Activated B cell treated with CpG ODN at 0.5 μM for 24 hours (primary cell): ENCODE measurements at regions not wholly inside any gene's neighbourhood (a gene's known extent, or its start where the extent isn't known, plus 50 kb on each side); places are given as distances from the start of the nearest gene placed in this dataset.

Source experiments
- ATAC-seq: fragments of 200-7000 bp; cut with Tn5 transposase; one replicate; pipeline ENCODE4 v1.10.0; 2021; ENCODE audit warnings: low read depth, mild to moderate bottlenecking, moderate library complexity
- CTCF ChIA-PET: fragments of 350-600 bp; sonication (Branson Sonifier 250); formaldehyde crosslinking; loops from one replicate; lab custom pipeline; 2021; ENCODE audit warnings: antibody characterized with exemption; lab: Charles Lee
- POLR2A ChIA-PET: fragments of 350-600 bp; sonication (Branson Sonifier 250); formaldehyde crosslinking; loops from one replicate; lab custom pipeline; 2021; ENCODE audit warnings: antibody characterized with exemption; lab: Charles Lee
- DNase-seq: peaks from one replicate; pipeline ENCODE4 v3.0.0; 2022
- H3K27ac Mint-ChIP-seq: one replicate; pipeline ENCODE4 v1.8.0; 2020; ENCODE audit warnings: mixed read lengths
- H3K27me3 Mint-ChIP-seq: one replicate; pipeline ENCODE4 v1.8.0; 2021; ENCODE audit warnings: mixed read lengths
- H3K36me3 Mint-ChIP-seq: one replicate; pipeline ENCODE4 v1.8.0; 2021; ENCODE audit warnings: low read depth, mixed read lengths
- H3K4me1 Mint-ChIP-seq: one replicate; pipeline ENCODE4 v1.8.0; 2021; ENCODE audit warnings: mixed read lengths
- H3K4me3 Mint-ChIP-seq: one replicate; pipeline ENCODE4 v1.8.0; 2020; ENCODE audit warnings: mild to moderate bottlenecking, mixed read lengths
- H3K9me3 Mint-ChIP-seq: one replicate; pipeline ENCODE4 v1.8.0; 2020; ENCODE audit warnings: mixed read lengths
- CTCF ChIP-seq: fragments of 200-600 bp; IDR thresholded peaks from one replicate; pipeline ENCODE4 v1.8.0; 2022; ENCODE audit warnings: antibody characterized with exemption, mild to moderate bottlenecking
- intact Hi-C: fragments of 100-400 bp; cut with micrococcal nuclease; formaldehyde crosslinking; loops from one replicate; pipeline ENCODE4 v1.15.1; 2024

GRCh38 chr1:232484856-232485255 is 145.1 kb downstream of the SIPA1L2 start:
- no peaks in the 10 kb centered on the region for H3K4me1 Mint-ChIP-seq
- no peak overlapping the region for H3K4me3 Mint-ChIP-seq
- no peaks in the 10 kb centered on the region for H3K36me3 Mint-ChIP-seq
- no peak overlapping the region for H3K27ac Mint-ChIP-seq
- no peaks in the 10 kb centered on the region for H3K9me3 Mint-ChIP-seq
- DNase-seq (no peak), ATAC-seq (no peak)
- intact Hi-C loops: no loop called here
- ChIA-PET CTCF (no interaction called here), POLR2A (no interaction called here)
- no peak for TF ChIP-seq CTCF
- H3K27me3 Mint-ChIP-seq: no peaks in the 10 kb centered on the region

DNA sequence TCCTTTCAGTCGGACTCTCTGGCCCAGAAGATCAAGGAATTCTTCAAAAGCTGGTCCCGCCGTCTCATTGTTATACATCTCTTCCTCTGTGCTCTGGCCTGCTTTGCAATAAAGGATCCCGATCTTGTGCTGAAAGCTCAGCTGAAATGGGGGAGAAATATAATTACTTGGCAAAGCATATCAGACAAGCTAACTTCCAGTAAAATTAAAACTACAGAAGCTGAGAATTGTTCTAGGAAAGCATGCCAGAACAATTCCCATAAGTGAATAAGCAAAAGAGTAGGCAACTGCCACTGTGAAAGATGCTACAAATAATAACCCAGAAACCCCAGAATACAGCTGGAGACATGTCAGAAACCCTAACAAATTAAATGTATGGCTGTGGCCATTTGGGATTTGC is 146.1 kb downstream of the SIPA1L2 start:
- no peak for ATAC-seq
- ChIA-PET CTCF (no interaction called here), POLR2A (no interaction called here)
- TF ChIP-seq CTCF: no peak
- Mint-ChIP-seq H3K27ac (no peak overlapping the region), H3K4me1 (no peaks in the 10 kb centered on the region), H3K27me3 (no peaks in the 10 kb centered on the region), H3K9me3 (no peaks in the 10 kb centered on the region), H3K4me3 (no peak overlapping the region), H3K36me3 (no peaks in the 10 kb centered on the region)
- DNase-seq: no peak
- intact Hi-C loops: no loop called here

DNA sequence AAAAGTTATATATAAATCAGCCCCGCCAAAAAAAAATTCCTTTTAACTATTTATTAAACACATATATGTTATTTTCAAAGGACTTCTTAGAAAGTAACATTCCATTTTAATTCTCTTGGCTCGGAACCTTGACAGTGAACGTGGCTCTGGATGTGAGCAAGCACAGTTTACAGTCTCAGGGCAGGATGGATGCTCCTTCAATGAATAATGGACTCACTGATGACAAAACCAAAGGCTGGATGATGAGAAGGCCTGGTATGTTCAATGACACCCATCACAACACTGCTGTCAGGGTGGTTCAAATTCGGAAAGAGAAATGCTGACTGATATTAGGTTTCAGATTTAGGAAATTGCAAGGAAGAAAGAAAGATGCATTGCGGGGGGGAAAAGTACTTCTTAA is 148.8 kb downstream of the SIPA1L2 start:
- TF ChIP-seq CTCF: no peak
- Mint-ChIP-seq H3K4me1 (no peaks in the 10 kb centered on the region), H3K27me3 (no peaks in the 10 kb centered on the region), H3K4me3 (no peak overlapping the region), H3K9me3 (no peaks in the 10 kb centered on the region), H3K27ac (no peak overlapping the region), H3K36me3 (no peaks in the 10 kb centered on the region)
- DNase-seq (no peak), ATAC-seq (no peak)
- intact Hi-C loops: no loop called here
- ChIA-PET POLR2A (no interaction called here), CTCF (no interaction called here)

GRCh38 chr1:232477728-232478127 is 152.2 kb downstream of the SIPA1L2 start:
- Mint-ChIP-seq H3K27me3 (no peaks in the 10 kb centered on the region), H3K4me1 (no peaks in the 10 kb centered on the region), H3K36me3 (no peaks in the 10 kb centered on the region), H3K4me3 (no peak overlapping the region), H3K27ac (no peak overlapping the region), H3K9me3 (no peaks in the 10 kb centered on the region)
- intact Hi-C loops: no loop called here
- no peak for TF ChIP-seq CTCF
- no peak for DNase-seq
- ChIA-PET CTCF (no interaction called here), POLR2A (no interaction called here)
- no peak for ATAC-seq

- no peaks in the 10 kb centered on the region for H3K36me3 Mint-ChIP-seq
- H3K9me3 Mint-ChIP-seq: no peaks in the 10 kb centered on the region
- ChIA-PET CTCF (no interaction called here), POLR2A (no interaction called here)
- H3K27me3 Mint-ChIP-seq: no peaks in the 10 kb centered on the region
- DNase-seq (no peak), ATAC-seq (no peak)
- no peak overlapping the region for H3K27ac Mint-ChIP-seq
- intact Hi-C loops: no loop called here
- H3K4me3 Mint-ChIP-seq: no peak overlapping the region
- H3K4me1 Mint-ChIP-seq: no peaks in the 10 kb centered on the region
- no peak for TF ChIP-seq CTCF
Measured at GRCh38 chr1:232476538-232476950, 153.4 kb downstream of the SIPA1L2 start.
